ENCODE measurements at regions not wholly inside any gene's neighbourhood (a gene's known extent, or its start where the extent isn't known, plus 50 kb on each side); places are given as distances from the start of the nearest gene placed in this dataset.
"Not testable (repeated sequence)": the region's sequence is repeated elsewhere in the genome, so short reads cannot be mapped to it uniquely, and the experiment has no call there.

DNA sequence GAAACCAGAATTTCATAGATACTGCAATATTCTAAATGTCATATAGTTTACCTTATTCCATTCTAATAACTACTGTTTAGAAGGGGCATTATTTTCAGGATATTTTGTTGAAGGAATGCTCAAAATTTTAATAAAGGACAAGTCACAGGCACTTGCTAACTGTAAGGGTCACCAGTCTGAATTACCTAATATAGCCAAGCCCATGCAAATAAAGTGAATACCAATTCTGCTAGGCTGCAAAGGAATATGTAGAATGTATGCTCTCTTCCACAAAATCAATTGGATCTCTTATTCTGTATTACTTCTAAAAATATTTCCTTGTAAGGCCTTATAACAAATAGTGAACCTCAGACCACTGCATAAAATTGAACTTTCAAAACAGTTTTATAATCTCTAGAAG is 52.3 kb upstream of the FAT4 start:
- in situ Hi-C loops (cut with HindIII; ENCODE audit: low pct_unique_long_range_greater_than_20kb, low sequenced_read_pairs), result no loop called here
- no peak for DNase-seq (ENCODE audit: low read depth in 1 of 2, low spot score in 1 of 2)
- TF ChIP-seq JUND (IDR thresholded peaks at IDR 0.05; ENCODE audit: low read depth), result no peak

GRCh38 chr4:125262079-125262478 is 52.7 kb upstream of the FAT4 start:
- TF ChIP-seq JUND (IDR thresholded peaks at IDR 0.05; ENCODE audit: low read depth), result no peak
- in situ Hi-C loops (cut with HindIII; ENCODE audit: low pct_unique_long_range_greater_than_20kb, low sequenced_read_pairs), result no loop called here
- no peak for DNase-seq (ENCODE audit: low read depth in 1 of 2, low spot score in 1 of 2)

GRCh38 chr4:125254106-125254505 is 60.6 kb upstream of the FAT4 start:
- DNase-seq (ENCODE audit: low read depth in 1 of 2, low spot score in 1 of 2), result no peak
- TF ChIP-seq JUND (IDR thresholded peaks at IDR 0.05; ENCODE audit: low read depth), result no peak
- in situ Hi-C loops (cut with HindIII; ENCODE audit: low pct_unique_long_range_greater_than_20kb, low sequenced_read_pairs), result no loop called here

DNA sequence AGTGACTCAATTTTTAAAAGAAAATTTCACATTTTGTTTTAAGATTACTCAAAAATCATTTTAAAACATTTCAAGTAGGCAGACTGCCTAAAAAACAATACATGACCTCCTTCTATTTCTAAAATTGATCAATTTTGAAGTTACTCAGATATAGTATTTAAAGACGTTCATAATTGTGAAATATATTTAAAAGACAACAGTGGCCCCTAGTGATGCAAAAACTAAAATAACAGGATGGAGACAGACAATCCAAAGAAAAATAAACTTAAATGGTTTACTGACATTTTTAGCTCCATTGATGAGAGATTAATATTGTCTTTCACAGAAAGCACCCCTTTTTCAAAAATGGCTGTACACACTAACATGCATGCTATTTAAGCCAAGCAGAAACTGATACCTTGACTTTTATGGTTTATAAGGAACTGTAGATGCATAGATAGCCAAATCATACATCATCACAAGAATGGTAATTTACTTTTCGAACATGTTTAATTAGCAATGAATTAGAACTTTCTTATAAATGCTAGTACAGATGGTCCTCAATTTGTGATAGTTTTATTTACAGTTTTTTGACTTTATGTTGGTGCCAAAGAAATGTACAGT is 69.8 kb upstream of the FAT4 start:
- peak; percentile 7 to 22 for DNase-seq (ENCODE audit: low read depth in 1 of 2, low spot score in 1 of 2)
- in situ Hi-C loops (cut with HindIII; ENCODE audit: low pct_unique_long_range_greater_than_20kb, low sequenced_read_pairs), result no loop called here
- no peak for TF ChIP-seq JUND (IDR thresholded peaks at IDR 0.05; ENCODE audit: low read depth)

DNA sequence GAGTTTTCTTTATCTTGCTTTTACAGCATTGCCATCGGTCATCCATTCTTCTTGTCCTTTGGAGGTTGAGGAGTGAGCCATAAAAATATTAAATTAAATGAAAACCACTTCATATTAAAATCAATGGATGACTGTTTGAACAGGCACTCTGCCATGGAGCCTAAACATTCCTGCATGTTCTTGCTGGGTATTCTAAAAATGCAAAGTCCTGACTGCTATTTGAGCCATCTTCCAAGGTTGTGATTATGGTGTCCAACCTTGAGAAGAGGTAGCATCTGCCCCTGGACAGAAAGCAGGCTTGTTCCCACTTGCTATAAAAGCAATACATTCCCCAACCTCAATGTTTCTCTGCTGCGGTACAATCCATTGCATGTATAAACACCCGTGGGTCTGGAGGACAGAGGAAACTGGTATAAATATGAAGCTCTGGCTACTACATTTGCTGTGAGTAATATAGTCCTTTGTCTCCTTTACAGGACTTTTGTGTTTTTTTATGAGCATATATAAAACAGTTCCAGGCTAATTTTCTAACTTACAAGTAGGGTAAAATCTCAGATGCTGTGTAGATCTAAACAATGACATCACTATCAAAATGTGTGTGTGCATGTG is 70.9 kb upstream of the FAT4 start:
- TF ChIP-seq JUND (IDR thresholded peaks at IDR 0.05; ENCODE audit: low read depth), result no peak
- in situ Hi-C loops (cut with HindIII; ENCODE audit: low pct_unique_long_range_greater_than_20kb, low sequenced_read_pairs), result no loop called here
- peak in 1 of 2 experiments; percentile 2 for DNase-seq (ENCODE audit: low read depth in 1 of 2, low spot score in 1 of 2)

GRCh38 chr4:125235971-125236370 is 78.8 kb upstream of the FAT4 start:
- in situ Hi-C loops (cut with HindIII; ENCODE audit: low pct_unique_long_range_greater_than_20kb, low sequenced_read_pairs), result no loop called here
- TF ChIP-seq JUND (IDR thresholded peaks at IDR 0.05; ENCODE audit: low read depth), result no peak
- DNase-seq (ENCODE audit: low read depth in 1 of 2, low spot score in 1 of 2), result no peak

GRCh38 chr4:125231661-125232060 is 83.1 kb upstream of the FAT4 start:
- no peak for TF ChIP-seq JUND (IDR thresholded peaks at IDR 0.05; ENCODE audit: low read depth)

DNA sequence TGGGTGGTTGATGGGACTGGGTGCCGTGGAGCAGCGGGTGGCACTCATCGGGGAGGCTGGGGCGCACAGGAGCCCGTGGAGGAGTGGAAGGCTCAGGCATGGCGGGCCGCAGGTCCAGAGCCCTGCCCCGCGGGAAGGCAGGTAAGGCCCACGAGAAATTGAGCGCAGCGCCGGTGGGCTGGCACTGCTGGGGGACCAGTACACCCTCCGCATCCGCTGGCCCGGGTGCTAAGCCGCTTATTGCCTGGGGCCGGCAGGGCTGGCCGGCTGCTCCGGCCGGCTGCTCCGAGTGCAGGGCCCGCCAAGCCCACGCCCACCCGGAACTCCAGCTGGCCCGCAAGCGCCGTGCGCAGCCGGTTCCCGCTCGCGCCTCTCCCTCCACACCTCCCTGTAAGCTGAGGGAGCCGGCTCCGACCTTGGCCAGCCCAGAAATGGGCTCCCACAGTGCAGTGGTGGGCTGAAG is 85.1 kb upstream of the FAT4 start:
- in situ Hi-C loops (cut with HindIII; ENCODE audit: low pct_unique_long_range_greater_than_20kb, low sequenced_read_pairs), result no loop called here
- DNase-seq (ENCODE audit: low read depth in 1 of 2, low spot score in 1 of 2), result no peak
- TF ChIP-seq JUND (IDR thresholded peaks at IDR 0.05; ENCODE audit: low read depth), result no peak

More at GRCh38 chr4:125231661-125232060, 83.1 kb upstream of the FAT4 start:
- in situ Hi-C loops (cut with HindIII; ENCODE audit: low pct_unique_long_range_greater_than_20kb, low sequenced_read_pairs), result no loop called here
- DNase-seq (ENCODE audit: low read depth in 1 of 2, low spot score in 1 of 2), result no peak

- in situ Hi-C loops (cut with HindIII; ENCODE audit: low pct_unique_long_range_greater_than_20kb, low sequenced_read_pairs), result no loop called here
- no peak for DNase-seq (ENCODE audit: low read depth in 1 of 2, low spot score in 1 of 2)
- no peak for TF ChIP-seq JUND (IDR thresholded peaks at IDR 0.05; ENCODE audit: low read depth)
These were observed 88.9 kb upstream of the FAT4 start for GRCh38 chr4:125225806-125226205.

DNA sequence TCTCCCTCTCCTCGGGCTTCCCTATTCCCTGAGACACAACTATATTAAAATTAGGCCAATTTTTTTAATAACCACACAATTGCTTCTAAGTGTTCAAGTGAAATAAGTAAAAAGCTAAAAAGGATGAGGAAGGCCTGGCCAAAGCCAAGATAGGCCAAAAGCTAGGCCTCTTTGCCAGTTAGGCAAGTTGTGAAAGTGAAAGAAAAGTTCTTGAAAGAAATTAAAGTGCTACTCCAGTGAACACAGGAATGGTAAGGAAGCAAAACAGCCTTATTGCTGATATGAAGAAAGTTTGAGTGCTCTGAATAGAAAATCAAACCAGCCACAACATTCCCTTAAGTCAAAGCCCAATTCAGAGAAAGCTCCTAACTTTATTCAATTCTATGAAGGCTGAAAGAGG is 114.2 kb upstream of the FAT4 start:
- in situ Hi-C loops (cut with HindIII; ENCODE audit: low pct_unique_long_range_greater_than_20kb, low sequenced_read_pairs), result no loop called here
- no peak for TF ChIP-seq JUND (IDR thresholded peaks at IDR 0.05; ENCODE audit: low read depth)
- no peak for DNase-seq (ENCODE audit: low read depth in 1 of 2, low spot score in 1 of 2)

GRCh38 chr4:125198916-125199315 is 115.8 kb upstream of the FAT4 start:
- no peak for TF ChIP-seq JUND (IDR thresholded peaks at IDR 0.05; ENCODE audit: low read depth)
- no peak for DNase-seq (ENCODE audit: low read depth in 1 of 2, low spot score in 1 of 2)
- in situ Hi-C loops (cut with HindIII; ENCODE audit: low pct_unique_long_range_greater_than_20kb, low sequenced_read_pairs), result no loop called here

DNA sequence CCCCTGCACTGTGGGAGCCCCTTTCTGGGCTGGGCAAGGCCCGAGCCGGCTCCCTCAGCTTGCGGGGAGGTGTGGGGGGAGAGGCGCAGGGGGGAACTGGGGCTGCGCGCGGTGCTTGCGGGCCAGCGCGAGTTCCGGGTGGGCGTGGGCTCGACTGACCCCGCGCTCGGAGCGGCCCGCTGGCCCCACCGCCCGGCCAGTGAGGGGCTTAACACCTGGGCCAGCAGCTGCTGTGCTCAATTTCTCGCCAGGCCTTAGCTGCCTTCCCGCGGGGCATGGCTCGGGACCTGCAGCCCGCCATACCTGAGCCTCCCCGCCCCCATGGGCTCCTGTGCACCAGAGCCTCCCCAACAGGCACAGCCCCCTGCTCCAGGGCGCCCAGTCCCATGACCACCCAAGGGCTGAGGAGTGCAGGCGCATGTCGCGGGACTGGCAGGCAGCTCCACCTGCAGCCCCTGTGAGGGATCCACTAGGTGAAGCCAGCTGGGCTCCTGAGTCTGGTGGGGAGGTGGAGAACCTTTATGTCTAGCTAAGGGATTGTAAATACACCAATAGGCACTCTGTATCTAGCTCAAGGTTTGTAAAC is 122.8 kb upstream of the FAT4 start:
- in situ Hi-C loops (cut with HindIII; ENCODE audit: low pct_unique_long_range_greater_than_20kb, low sequenced_read_pairs); DNase-seq (ENCODE audit: low read depth in 1 of 2, low spot score in 1 of 2): not testable (repeated sequence)

DNA sequence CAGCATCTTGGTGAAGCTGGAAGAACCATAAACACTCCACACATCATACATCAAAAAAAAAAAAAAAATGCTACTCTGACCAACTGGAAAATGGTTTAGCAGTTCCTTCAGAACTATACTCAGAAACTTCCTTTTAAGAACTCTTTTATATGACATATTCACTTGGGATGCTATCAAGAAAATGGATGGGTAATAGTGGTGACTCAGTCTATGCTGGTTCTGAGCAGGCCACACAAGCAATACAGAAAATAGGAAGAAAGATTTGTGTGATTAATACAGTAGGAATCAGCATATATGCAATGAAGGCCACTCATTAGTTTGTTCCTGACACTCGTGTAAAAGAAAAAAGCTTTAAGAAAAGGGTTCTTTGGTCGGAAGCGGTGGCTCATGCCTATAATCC is 123.5 kb upstream of the FAT4 start:
- in situ Hi-C loops (cut with HindIII; ENCODE audit: low pct_unique_long_range_greater_than_20kb, low sequenced_read_pairs), result no loop called here
- TF ChIP-seq JUND (IDR thresholded peaks at IDR 0.05; ENCODE audit: low read depth), result no peak
- DNase-seq (ENCODE audit: low read depth in 1 of 2, low spot score in 1 of 2), result no peak

All from T47D (cell line).